GM21381 (cell line): ENCODE measurements at regions not wholly inside any gene's neighbourhood (a gene's known extent, or its start where the extent isn't known, plus 50 kb on each side); places are given as distances from the start of the nearest gene placed in this dataset.
"Not testable (repeated sequence)": the region's sequence is repeated elsewhere in the genome, so short reads cannot be mapped to it uniquely, and the experiment has no call there.

Experiments used
- ATAC-seq: cut with Tn5 transposase; IDR thresholded peaks from one replicate; pipeline ENCODE4 v1.9.1; 2021; ENCODE audit warnings: mild to moderate bottlenecking, moderate library complexity; ENCODE audit not compliant: unreplicated experiment

GRCh38 chr21:15275615-15276235 is 210.9 kb upstream of the NRIP1 start:
- no peak for ATAC-seq

- ATAC-seq, result no peak
Observed at GRCh38 chr21:15276243-15276642, 211.4 kb upstream of the NRIP1 start.

DNA sequence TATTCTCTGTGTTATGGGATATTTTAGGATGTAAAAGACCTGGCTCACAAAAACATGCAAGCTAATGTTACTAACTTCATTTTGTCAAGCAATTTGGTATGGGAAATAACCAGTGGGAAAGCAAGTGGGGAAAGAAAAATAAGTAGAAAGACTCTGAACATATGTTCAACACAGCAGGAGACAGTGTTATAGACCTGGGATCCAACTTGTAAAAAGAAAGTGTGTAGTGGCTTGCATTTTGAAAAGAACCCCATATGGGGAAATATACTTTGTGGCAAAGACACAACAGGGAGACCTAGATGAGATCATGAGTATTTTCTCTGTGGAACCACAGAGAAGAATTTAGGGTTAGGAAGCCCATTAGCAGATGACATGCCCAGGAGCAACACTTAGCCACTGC is 212.7 kb upstream of the NRIP1 start:
- ATAC-seq, result no peak

GRCh38 chr21:15278279-15278678 is 213.5 kb upstream of the NRIP1 start:
- ATAC-seq, result no peak

DNA sequence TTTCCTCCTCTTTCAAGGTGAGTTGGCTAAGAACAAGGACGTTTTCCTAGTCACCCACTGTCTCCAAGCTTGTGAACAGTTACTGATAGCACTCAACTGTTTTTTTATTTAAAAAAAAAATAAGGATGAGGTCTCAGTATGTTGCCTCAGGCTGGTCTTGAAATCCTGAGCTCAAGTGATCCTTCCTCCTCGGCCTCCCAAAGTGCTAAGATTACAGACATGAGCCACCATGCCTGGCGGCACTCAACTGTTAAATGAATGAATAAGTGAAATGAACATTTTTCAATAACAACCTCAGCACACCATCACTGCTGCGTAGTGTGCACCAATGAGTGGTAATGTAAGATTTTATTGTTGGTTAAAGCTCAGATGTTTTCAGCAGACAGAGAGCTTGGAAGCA is 214.1 kb upstream of the NRIP1 start:
- ATAC-seq, result no peak

- no peak for ATAC-seq
Observed at GRCh38 chr21:15279482-15279881, 214.7 kb upstream of the NRIP1 start.

DNA sequence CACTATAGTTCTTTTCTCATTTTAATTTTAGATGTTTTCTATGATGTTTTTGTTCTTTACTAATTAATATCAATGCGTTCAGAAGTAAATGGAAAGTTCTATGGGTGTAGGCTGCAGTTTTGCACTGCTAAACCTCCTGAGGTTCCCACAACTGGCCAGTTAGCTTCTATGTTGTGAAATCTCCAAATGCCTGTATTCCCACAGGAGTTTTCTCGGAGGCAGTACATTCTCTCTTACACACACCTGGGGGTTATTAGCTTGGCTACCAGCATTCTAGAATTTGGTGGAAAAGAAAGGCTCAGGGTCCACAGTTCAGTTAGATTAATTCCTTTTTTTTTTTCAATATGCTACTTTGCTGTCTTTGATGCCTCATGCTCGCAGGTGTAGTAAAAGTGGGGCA is 216.9 kb upstream of the NRIP1 start:
- ATAC-seq, result no peak

GRCh38 chr21:15282665-15283064 is 217.9 kb upstream of the NRIP1 start:
- no peak for ATAC-seq

DNA sequence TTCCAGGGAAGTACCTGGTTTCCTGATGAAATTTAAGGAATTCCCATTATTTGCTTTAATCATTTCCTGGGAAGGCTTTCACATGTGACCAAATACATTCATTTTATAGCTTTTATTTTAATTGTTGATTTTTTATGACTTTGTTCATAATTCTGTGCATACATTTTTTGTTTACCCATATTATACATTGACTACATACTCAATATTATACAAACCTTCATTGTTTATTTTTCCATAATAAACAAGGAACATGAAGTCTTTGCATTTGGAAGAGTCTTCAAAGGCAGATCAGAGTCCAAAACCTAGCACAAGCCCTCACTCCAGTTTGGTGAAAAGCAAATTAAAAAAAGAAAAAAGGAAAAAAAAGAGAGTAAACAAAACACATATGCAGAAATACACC is 218.3 kb upstream of the NRIP1 start:
- no peak for ATAC-seq

DNA sequence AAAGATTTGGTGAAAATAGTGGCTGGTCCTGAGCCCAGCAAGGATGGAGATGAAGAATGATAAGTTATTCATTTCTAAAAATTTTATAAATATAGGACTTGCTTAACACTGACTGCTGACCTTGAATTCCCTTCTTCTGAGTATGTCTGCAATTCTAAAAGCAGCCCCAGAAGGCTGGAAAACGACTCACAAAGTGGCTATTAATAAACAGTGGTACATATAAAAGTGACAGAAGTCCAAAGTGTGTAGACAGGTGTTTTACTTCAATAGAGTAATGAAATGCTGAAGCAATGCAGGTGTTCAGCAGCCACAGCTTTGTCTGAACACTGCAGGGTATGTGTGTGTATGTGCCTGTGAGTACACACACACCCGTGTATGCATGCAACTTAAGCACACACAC is 219.0 kb upstream of the NRIP1 start:
- no peak for ATAC-seq

DNA sequence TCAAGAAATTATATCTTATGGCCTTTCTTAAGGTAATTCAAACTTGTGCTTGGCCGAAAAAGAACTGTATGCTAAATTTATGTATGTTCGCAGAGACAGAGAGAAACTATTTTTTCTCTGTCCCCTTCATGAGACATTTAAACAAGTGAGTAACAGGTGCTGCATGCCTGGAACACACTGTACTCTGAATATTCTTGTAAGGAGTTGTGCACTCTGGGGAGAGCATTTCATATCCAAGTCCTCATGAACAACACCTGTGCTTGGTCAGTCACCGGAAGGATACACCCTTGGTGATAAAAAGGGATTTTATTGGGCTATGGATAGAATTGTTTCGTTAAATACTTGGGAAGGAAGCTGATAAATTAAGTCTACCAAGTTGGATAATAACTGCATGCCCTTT is 220.8 kb upstream of the NRIP1 start:
- no peak for ATAC-seq

DNA sequence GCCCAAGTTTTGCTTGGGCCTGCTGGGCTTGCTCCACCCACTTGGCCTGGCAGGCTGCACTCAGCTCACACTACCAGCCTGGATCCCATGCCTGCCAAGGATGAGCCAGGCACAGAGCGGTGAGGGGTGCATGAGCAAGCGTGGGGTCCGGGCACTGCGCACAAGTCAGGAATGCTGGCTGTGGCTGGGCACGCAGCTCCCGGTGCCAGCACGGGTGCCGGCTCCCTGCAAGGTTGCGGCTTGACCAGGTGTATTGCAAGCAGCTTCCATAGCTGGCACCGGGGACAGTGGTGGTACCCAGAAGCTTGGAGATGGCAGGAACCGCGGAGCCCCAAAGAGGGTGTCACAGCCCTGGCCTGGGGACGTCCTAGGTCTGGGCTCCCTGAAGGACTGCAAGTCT is 224.4 kb upstream of the NRIP1 start:
- ATAC-seq, result no peak

- ATAC-seq, result no peak
Observed at GRCh38 chr21:15289896-15290841, 225.4 kb upstream of the NRIP1 start.

DNA sequence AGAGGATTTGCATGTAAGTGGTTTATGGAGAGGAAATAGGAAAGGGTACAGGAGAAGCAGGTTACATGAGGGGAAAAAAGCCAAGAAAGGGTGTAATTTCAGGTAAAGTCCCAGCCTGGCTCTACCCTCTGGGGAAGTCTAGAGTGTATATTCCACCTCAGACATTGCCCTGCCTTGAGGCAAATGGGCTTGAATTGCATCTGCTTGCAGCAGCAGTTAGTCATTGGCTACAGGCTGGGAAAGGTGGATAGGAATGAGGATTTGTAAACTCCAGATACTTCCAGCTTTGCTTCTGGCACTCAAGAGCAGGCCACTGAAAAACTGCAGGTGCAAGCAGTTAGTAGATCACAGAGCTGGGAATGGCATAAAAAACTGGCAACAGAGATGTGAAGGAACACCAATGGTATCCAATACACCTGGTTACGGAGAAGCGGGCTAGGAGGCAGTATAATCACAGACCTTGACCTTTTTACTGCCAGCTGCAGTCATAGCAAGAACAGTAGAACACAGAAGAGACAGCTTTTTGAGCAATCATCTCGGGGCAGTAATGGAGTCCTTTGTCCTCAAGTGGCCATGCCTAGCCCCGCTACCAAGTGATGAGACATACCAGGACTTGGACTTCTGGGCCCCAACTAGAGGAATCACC is 226.9 kb upstream of the NRIP1 start:
- ATAC-seq, result no peak

- ATAC-seq, result no peak
Observed at GRCh38 chr21:15293240-15293639, 228.4 kb upstream of the NRIP1 start.

DNA sequence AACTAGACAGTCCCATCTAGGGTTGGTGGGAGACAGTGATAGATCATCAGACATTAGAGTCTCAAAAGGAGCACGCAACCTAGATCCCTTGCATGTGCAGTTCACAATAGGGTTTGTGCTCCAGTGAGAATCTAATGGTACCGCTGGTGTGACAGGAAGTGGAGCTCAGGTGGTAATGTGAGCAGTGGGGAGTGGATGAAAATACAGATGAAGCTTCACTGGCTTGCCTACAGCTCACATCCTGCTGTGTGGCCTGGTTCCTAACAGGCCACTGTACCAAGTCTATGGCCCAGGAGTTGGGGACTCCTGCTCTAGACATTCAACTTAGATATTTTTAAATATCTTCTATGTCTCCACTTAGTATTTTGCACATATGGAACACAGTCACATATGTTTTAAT is 231.1 kb upstream of the NRIP1 start:
- ATAC-seq, result no peak

DNA sequence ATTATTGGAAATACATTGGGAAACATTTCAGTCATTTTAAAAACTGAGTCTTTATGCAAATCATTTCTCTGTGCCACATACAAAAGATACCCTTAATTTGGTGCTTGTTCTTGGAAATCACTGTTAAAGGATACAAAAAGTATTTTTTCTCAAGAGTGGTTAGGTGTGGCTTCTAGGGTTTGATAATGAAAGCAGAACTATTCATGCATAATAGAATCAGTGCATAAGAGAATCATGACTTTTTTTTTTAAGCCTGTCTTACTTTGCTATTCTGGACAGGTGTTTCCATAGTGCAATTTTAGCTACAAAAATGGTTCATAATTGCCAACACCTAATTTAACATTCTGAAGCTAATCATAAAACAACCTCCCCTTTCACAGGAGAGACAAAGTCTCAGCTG is 233.0 kb upstream of the NRIP1 start:
- ATAC-seq, result no peak

- no peak for ATAC-seq
Observed at GRCh38 chr21:15298306-15298705, 233.5 kb upstream of the NRIP1 start.

DNA sequence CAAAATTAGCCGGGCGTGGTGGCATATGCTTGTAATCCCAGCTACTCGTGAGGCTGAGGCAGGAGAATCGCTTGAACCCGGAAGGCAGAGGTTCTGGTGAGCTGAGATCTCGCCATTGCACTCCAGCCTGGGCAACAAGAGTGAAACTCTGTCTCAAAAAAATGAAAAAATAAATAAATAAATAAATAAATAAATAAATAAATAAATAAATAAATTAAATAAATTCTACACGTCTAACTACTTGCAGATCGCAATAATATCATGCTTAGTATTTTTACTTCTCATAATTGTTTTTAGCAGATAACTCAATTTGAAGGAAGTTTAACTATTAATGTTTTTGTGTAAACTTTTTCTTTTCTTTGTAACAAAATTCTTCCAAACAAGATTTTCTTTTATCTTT is 234.0 kb upstream of the NRIP1 start:
- not testable (repeated sequence) for ATAC-seq

DNA sequence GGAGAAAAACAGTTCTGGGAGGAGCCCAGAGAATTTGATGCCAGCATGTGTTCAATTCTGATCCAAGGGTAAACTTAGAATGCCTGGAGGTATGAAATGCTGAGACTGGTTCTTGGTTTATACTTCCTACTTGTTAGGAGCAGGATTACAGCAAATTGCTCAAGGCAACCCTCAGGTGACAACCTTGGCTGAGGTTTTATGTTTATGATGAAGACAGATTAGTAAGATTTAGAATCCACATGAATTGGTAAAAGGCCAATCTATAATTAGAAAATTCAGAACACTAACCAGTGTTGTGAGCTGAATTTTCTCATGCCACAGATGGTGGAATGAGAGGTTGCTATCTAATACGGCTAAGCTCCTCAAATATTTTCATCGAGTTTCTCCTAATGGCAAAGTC is 235.3 kb upstream of the NRIP1 start:
- no peak for ATAC-seq

DNA sequence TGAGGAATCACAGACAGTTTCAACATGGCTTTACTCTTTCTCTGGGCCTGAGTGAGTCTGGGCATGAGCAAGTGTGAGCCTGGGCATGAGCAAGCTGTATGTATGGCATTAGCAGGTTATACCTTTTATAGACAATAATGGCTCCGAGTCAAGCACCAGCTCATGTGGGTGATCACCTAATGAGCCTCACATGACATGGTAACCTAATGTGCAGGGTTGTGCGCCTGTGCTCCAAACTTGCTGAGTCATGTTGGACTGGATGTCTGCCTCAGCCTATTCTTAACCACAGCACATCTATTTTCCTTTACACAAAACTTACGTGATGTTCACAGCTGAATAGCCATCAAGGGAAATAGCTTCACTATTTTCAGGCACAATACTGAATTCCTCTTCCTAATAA is 236.2 kb upstream of the NRIP1 start:
- ATAC-seq, result no peak

DNA sequence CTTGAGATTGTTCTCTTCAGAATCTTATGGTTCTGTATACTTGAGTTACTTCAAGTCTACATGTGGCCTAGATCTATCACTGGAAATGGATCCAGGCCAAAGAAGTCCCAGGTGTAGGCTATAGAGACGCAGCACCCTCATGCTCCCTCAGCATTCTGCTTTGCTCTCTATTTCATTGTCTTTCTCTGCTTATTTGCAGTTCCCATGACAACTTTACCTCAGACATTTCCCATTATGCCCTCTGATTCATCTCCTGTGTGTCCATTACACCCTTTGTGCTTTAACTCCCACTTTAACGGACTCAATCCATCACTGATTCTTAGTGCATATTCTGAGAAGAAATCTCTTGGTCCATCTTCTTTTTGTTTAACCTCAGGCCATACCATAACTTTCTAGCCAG is 236.9 kb upstream of the NRIP1 start:
- ATAC-seq, result no peak
